ENCODE measurements at regions not wholly inside any gene's neighbourhood (a gene's known extent, or its start where the extent isn't known, plus 50 kb on each side); places are given as distances from the start of the nearest gene placed in this dataset.

DNA sequence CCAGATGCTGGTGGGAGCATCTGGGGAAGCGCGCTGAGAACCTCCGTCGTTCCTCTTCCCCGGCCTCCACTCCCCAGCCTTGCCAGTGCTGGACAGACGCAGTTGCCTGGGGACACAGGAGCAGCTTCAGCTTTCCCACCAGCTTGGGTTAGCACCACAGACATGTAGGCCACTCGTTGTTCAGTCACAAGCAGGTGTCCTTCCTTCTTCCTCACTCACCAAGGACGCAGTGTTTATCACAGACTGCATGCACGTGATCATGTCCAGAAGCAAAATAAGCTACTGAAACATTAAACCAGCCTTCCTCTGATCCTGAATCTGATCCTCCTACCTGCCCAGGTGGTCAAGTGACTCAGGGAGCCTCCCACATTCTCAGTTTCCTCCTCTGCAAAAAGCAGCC is 232.9 kb downstream of the SYK start:
- DNase-seq (no peak), ATAC-seq (no peak)
- WGBS, 2 donors, result 41 to 75% methylated on average over 3 to 9 of the region's 9 CpGs
- Histone ChIP-seq H3K4me1 (peaks cover 18% of the 10 kb centered on the region), H3K4me3 (no peak overlapping the region), H3K27ac (no peak overlapping the region), H3K27me3 (no peaks in the 10 kb centered on the region), H3K9me3 (no peaks in the 10 kb centered on the region), H3K36me3 (replicated peaks in 1 of 2; ENCODE audit: insufficient read depth in 1 of 2, low read depth in 2 of 2) (no peaks in the 10 kb centered on the region)
- intact Hi-C loops (cut with DNase I), result no loop called here
- TF ChIP-seq, protein P1, sequence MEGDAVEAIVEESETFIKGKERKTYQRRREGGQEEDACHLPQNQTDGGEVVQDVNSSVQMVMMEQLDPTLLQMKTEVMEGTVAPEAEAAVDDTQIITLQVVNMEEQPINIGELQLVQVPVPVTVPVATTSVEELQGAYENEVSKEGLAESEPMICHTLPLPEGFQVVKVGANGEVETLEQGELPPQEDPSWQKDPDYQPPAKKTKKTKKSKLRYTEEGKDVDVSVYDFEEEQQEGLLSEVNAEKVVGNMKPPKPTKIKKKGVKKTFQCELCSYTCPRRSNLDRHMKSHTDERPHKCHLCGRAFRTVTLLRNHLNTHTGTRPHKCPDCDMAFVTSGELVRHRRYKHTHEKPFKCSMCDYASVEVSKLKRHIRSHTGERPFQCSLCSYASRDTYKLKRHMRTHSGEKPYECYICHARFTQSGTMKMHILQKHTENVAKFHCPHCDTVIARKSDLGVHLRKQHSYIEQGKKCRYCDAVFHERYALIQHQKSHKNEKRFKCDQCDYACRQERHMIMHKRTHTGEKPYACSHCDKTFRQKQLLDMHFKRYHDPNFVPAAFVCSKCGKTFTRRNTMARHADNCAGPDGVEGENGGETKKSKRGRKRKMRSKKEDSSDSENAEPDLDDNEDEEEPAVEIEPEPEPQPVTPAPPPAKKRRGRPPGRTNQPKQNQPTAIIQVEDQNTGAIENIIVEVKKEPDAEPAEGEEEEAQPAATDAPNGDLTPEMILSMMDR (IDR thresholded peaks at IDR 0.05), result no peak
- no peak for TF ChIP-seq POLR2A (IDR thresholded peaks at IDR 0.05)

DNA sequence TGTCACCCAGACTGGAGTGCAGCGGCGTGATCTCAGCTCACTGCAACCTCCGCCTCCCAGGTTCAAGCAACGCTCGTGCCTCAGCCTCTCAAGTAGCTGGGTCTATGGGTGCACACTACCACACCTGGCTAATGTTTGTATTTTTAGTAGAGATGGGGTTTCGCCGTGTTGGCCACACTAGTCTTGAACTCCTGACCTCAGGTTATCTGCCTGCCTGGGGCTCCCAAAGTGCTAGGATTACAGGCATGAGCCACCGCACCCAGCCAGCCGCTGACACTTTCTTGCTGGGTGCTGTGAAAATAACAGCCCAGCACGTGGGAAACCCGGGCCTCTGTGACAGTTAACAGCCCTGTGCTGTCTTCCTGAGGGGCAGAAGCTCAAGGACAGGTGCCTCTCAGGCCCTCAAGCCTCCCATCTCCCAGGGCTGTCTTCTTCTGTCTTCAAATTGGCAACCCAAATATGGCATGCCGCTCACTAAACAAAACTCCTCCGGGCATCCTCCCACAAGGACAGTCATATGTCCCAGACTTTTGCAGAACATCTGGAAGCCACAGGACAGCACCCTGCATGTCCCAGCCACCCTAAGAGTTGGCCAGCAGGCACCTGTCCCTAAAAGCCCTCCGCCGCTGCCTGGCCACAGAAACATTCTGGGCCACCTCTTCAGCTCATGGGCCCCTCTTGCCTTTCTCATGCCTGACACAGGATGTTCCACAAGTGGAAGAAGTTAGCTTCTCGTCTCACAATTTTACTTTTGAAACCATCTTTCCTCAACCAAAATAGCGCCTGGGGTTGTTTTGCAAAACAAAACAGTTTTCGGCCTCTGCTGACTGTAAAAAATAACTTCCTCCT is 233.6 kb downstream of the SYK start:
- Histone ChIP-seq H3K4me3 (no peak overlapping the region), H3K4me1 (peaks cover 18% of the 10 kb centered on the region), H3K9me3 (no peaks in the 10 kb centered on the region), H3K27me3 (no peaks in the 10 kb centered on the region), H3K36me3 (replicated peaks in 1 of 2; ENCODE audit: insufficient read depth in 1 of 2, low read depth in 2 of 2) (no peaks in the 10 kb centered on the region), H3K27ac (no peak overlapping the region)
- ATAC-seq (no peak), DNase-seq (no peak)
- TF ChIP-seq, protein P1 (IDR thresholded peaks at IDR 0.05), result no peak
- TF ChIP-seq POLR2A (IDR thresholded peaks at IDR 0.05), result no peak
- intact Hi-C loops (cut with DNase I), result no loop called here
- WGBS, 2 donors, result 80 to 82% methylated on average over 18 of the region's 18 CpGs

DNA sequence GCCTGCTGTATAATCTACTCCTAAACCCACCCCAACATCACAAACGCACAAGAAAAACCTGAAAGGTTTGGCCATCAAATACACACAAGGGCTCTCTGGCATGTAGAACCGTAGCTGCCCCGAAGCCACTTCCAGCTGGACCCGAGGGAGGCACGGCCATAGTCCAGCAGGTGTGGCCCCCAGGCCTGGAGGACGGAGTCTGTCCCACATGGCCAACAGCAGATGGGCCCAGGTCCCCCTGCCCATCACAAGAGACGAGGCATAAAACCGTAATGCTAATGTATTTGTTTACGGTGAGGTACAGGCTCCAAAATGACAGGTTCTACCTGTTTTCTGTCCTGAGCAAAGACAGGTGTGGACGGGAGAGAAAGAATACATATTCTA is 234.2 kb downstream of the SYK start:
- Histone ChIP-seq H3K4me3 (no peak overlapping the region), H3K4me1 (peaks cover 18% of the 10 kb centered on the region), H3K27me3 (no peaks in the 10 kb centered on the region), H3K27ac (no peak overlapping the region), H3K9me3 (no peaks in the 10 kb centered on the region), H3K36me3 (replicated peaks in 1 of 2; ENCODE audit: insufficient read depth in 1 of 2, low read depth in 2 of 2) (no peaks in the 10 kb centered on the region)
- intact Hi-C loops (cut with DNase I), result no loop called here
- TF ChIP-seq, protein P1 (IDR thresholded peaks at IDR 0.05), result no peak
- no peak for TF ChIP-seq POLR2A (IDR thresholded peaks at IDR 0.05)
- 87 to 89% methylated on average over 10 of the region's 10 CpGs for WGBS, 2 donors
- DNase-seq (no peak), ATAC-seq (no peak)

DNA sequence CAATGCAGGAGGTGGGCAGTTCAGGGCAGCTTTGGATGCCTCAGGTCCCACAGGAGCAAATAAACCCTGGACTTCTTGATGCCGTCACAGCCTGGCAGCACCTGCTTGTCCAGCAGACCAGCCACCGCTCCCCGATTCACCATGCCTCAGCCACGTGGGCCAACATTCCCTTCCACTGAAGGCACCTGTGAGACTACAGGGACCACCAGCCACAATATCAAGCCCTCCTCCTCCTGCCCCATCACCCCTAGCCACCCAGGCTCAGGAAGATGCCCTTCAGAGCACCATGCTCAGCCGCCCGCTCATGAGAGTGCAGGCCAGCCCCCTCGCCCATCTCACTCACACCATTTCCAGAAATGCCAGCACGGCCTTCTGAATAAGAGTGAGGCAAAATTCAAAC is 234.7 kb downstream of the SYK start:
- Histone ChIP-seq H3K4me3 (no peak overlapping the region), H3K9me3 (no peaks in the 10 kb centered on the region), H3K4me1 (peaks cover 18% of the 10 kb centered on the region), H3K27ac (no peak overlapping the region), H3K27me3 (no peaks in the 10 kb centered on the region), H3K36me3 (replicated peaks in 1 of 2; ENCODE audit: insufficient read depth in 1 of 2, low read depth in 2 of 2) (no peaks in the 10 kb centered on the region)
- intact Hi-C loops (cut with DNase I), result no loop called here
- no peak for TF ChIP-seq POLR2A (IDR thresholded peaks at IDR 0.05)
- 91 to 98% methylated on average over 8 of the region's 8 CpGs for WGBS, 2 donors
- ATAC-seq (no peak), DNase-seq (no peak)

DNA sequence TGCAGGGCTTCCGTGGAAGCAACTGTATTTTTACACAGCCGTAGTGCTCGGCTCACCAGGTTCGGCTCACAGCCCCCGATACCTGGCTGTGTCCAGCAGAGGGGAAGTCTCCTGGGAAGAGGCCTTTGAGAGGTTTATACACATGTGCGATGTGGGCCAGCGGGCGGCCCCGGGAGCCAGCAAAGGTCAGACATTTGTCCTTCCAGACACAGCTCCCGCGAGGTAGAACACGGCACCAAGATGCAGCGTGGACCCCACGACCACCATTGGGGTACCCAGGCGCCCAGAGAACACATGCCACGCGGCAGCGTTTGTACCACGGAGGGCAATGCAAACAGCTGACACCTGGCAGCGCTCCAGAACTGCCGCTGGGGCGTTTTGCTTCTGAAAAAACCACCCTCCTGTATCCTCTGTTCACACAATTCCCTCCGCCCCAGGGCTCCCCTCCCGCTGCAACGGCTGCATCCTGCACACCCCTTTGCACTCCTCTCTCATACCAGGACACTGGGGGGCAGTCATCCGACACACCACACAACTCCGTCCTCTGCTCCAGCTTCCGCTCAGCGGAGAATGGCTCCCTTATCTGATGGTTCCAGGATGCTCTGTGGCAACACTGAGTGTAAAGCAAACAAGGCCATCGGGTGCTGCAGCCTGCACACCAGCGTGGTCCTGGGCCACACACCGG is 235.3 kb downstream of the SYK start:
- intact Hi-C loops (cut with DNase I), result no loop called here
- peaks cover 18% of the 10 kb centered on the region for H3K4me1 ChIP-seq
- no peak overlapping the region for H3K4me3 ChIP-seq
- no peaks in the 10 kb centered on the region for H3K27me3 ChIP-seq
- peak; percentile 72 to 88 (median 79) for DNase-seq
- 23 to 31% methylated on average over 26 to 31 of the region's 32 CpGs for WGBS, 2 donors
- ATAC-seq, result peak; percentile 88
- H3K27ac ChIP-seq, result peak overlapping the region in 2 of 4 donors; percentile 58 to 82
- TF ChIP-seq, protein P1 (IDR thresholded peaks at IDR 0.05), result peak; percentile 22 to 82 (median 66)
- peak in 1 of 3 donors; percentile 21 for TF ChIP-seq POLR2A (IDR thresholded peaks at IDR 0.05)
- H3K36me3 ChIP-seq (replicated peaks in 1 of 2; ENCODE audit: insufficient read depth in 1 of 2, low read depth in 2 of 2), result no peaks in the 10 kb centered on the region
- no peaks in the 10 kb centered on the region for H3K9me3 ChIP-seq
